Activated B cell treated with CpG ODN at 0.5 μM for 24 hours (primary cell): ENCODE measurements at regions not wholly inside any gene's neighbourhood (a gene's known extent, or its start where the extent isn't known, plus 50 kb on each side); places are given as distances from the start of the nearest gene placed in this dataset.

Source experiments
- ATAC-seq: fragments of 200-7000 bp; cut with Tn5 transposase; one replicate; pipeline ENCODE4 v1.10.0; 2021; ENCODE audit warnings: low read depth, mild to moderate bottlenecking, moderate library complexity
- CTCF ChIA-PET: fragments of 350-600 bp; sonication (Branson Sonifier 250); formaldehyde crosslinking; loops from one replicate; lab custom pipeline; 2021; ENCODE audit warnings: antibody characterized with exemption; lab: Charles Lee
- POLR2A ChIA-PET: fragments of 350-600 bp; sonication (Branson Sonifier 250); formaldehyde crosslinking; loops from one replicate; lab custom pipeline; 2021; ENCODE audit warnings: antibody characterized with exemption; lab: Charles Lee
- DNase-seq: peaks from one replicate; pipeline ENCODE4 v3.0.0; 2022
- H3K27ac Mint-ChIP-seq: one replicate; pipeline ENCODE4 v1.8.0; 2020; ENCODE audit warnings: mixed read lengths
- H3K27me3 Mint-ChIP-seq: one replicate; pipeline ENCODE4 v1.8.0; 2021; ENCODE audit warnings: mixed read lengths
- H3K36me3 Mint-ChIP-seq: one replicate; pipeline ENCODE4 v1.8.0; 2021; ENCODE audit warnings: low read depth, mixed read lengths
- H3K4me1 Mint-ChIP-seq: one replicate; pipeline ENCODE4 v1.8.0; 2021; ENCODE audit warnings: mixed read lengths
- H3K4me3 Mint-ChIP-seq: one replicate; pipeline ENCODE4 v1.8.0; 2020; ENCODE audit warnings: mild to moderate bottlenecking, mixed read lengths
- H3K9me3 Mint-ChIP-seq: one replicate; pipeline ENCODE4 v1.8.0; 2020; ENCODE audit warnings: mixed read lengths
- intact Hi-C: fragments of 100-400 bp; cut with micrococcal nuclease; formaldehyde crosslinking; loops from one replicate; pipeline ENCODE4 v1.15.1; 2024
- TF ChIP-seq, protein P1 (sequence below): fragments of 200-600 bp; IDR thresholded peaks from one replicate; pipeline ENCODE4 v1.8.0; 2022; ENCODE audit warnings: antibody characterized with exemption, mild to moderate bottlenecking

DNA sequence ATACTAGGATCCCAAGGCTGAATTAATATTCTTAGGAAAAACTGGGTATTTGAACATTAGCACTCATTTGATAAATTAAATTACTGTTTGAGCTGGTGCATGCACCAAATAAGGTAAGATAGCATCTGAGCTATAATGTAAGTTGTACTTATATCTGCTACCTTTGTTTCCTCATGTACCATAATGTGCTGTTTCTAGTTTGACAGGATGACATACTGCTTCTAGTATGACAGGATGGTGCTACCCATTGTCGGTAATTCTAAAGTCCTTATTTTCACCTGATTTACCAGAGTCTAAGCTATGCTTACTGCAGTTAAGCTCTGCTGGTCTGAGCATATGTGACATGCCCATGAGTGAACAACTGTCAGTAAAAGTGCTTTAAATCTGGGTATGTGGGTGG, 1017.5 kb upstream of the IGFBP7 start:
- Mint-ChIP-seq H3K27ac (no peak overlapping the region), H3K36me3 (no peaks in the 10 kb centered on the region), H3K4me1 (no peaks in the 10 kb centered on the region), H3K27me3 (no peaks in the 10 kb centered on the region), H3K9me3 (peaks cover 2% of the 10 kb centered on the region), H3K4me3 (no peak overlapping the region)
- DNase-seq (no peak), ATAC-seq (no peak)
- intact Hi-C loops: no loop called here
- ChIA-PET POLR2A (no interaction called here), CTCF (no interaction called here)
- TF ChIP-seq, protein P1, sequence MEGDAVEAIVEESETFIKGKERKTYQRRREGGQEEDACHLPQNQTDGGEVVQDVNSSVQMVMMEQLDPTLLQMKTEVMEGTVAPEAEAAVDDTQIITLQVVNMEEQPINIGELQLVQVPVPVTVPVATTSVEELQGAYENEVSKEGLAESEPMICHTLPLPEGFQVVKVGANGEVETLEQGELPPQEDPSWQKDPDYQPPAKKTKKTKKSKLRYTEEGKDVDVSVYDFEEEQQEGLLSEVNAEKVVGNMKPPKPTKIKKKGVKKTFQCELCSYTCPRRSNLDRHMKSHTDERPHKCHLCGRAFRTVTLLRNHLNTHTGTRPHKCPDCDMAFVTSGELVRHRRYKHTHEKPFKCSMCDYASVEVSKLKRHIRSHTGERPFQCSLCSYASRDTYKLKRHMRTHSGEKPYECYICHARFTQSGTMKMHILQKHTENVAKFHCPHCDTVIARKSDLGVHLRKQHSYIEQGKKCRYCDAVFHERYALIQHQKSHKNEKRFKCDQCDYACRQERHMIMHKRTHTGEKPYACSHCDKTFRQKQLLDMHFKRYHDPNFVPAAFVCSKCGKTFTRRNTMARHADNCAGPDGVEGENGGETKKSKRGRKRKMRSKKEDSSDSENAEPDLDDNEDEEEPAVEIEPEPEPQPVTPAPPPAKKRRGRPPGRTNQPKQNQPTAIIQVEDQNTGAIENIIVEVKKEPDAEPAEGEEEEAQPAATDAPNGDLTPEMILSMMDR: no peak

DNA sequence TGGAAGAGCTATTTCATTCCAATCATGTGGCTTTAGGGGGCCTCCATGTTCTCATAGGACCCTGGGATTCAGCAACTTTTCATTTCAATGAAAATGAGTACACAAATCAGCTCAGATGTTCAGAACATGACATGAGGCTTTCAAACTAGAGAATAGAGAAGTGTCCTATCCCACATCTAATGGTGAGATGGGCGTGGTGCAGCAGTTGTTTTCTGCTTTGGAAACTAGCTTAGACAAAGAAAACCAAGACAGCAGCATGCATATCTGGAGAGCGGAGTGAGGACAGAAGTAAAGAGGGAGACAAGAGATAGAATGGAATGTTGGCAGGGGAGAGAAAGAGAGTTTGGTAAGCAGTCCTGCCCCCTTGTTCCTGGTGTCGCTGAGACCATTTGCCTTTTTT, 1009.1 kb upstream of the IGFBP7 start:
- Mint-ChIP-seq H3K4me3 (no peak overlapping the region), H3K36me3 (no peaks in the 10 kb centered on the region), H3K9me3 (no peaks in the 10 kb centered on the region), H3K4me1 (no peaks in the 10 kb centered on the region), H3K27me3 (no peaks in the 10 kb centered on the region), H3K27ac (no peak overlapping the region)
- POLR2A ChIA-PET: no interaction called here
- no peak for DNase-seq
- intact Hi-C loops: no loop called here
- CTCF ChIA-PET: no interaction called here
- TF ChIP-seq, protein P1: no peak
- no peak for ATAC-seq

DNA sequence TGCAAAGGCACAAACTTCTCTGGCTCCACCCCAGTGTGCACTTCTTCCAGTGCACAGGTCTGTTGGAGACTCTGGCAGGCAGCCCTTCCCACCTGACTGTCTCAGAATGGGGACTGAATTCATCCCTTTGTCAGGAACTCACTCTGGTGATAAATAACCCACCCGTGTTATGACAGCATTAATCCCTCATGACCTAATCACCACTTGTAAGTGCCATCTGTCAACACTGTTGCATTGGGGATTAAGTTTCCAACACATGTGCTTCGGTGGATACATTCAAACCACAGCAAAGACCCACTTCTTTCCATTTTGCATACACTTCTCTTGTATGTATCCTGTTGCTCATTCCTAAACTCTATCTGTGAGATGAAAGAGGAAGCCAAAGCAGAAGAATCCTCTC, 1002.9 kb upstream of the IGFBP7 start:
- TF ChIP-seq, protein P1: no peak
- ATAC-seq: no peak
- peaks cover 4% of the 10 kb centered on the region for H3K9me3 Mint-ChIP-seq
- H3K36me3 Mint-ChIP-seq: no peaks in the 10 kb centered on the region
- ChIA-PET POLR2A (no interaction called here), CTCF (no interaction called here)
- no peak for DNase-seq
- no peaks in the 10 kb centered on the region for H3K27me3 Mint-ChIP-seq
- intact Hi-C loops: no loop called here
- H3K4me3 Mint-ChIP-seq: no peak overlapping the region
- no peaks in the 10 kb centered on the region for H3K4me1 Mint-ChIP-seq
- no peak overlapping the region for H3K27ac Mint-ChIP-seq

DNA sequence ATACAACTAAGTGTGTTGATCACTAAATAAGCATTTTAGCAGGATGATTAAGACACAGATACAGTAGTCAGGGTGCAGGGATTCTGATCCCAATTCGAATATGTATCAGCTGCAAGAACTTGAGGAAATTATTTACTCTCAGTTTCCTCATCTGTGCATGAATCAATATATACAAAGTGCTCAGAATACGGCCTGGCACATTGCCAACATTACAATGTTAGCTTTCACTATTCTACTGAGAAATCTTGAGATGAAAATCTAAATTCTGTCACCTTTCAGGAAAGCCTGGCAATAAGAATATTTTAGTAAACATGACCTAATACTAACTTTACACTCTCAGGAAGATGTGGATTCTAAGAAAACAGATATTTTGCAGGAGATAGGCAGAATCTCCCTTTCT, 1001.6 kb upstream of the IGFBP7 start:
- H3K36me3 Mint-ChIP-seq: no peaks in the 10 kb centered on the region
- peaks cover 4% of the 10 kb centered on the region for H3K9me3 Mint-ChIP-seq
- H3K4me3 Mint-ChIP-seq: no peak overlapping the region
- intact Hi-C loops: no loop called here
- no peak for ATAC-seq
- no peaks in the 10 kb centered on the region for H3K4me1 Mint-ChIP-seq
- no peaks in the 10 kb centered on the region for H3K27me3 Mint-ChIP-seq
- no peak for DNase-seq
- no peak overlapping the region for H3K27ac Mint-ChIP-seq
- TF ChIP-seq, protein P1: no peak
- POLR2A ChIA-PET: no interaction called here
- CTCF ChIA-PET: no interaction called here

DNA sequence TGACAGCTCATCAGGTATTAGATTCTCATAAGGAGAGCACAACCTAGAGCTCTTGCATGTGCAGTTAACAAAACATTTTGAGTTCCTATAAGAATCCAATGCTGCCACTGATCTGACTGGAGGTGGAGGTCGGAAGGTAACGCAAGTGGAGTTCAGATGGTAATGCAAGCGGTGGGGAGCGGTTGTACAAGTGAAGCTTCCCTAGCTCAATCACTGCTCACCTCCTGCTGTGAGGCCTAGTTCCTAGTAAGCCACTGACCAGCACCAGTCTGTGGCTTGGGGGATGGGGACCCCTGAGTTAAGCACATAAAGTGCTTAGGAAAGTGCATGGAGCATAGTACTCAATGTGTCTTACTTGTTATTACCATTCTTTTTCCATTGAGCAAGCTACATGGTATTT, 983.2 kb upstream of the IGFBP7 start:
- intact Hi-C loops: no loop called here
- POLR2A ChIA-PET: no interaction called here
- no peaks in the 10 kb centered on the region for H3K27me3 Mint-ChIP-seq
- no peak overlapping the region for H3K27ac Mint-ChIP-seq
- H3K9me3 Mint-ChIP-seq: peaks cover 2% of the 10 kb centered on the region
- CTCF ChIA-PET: no interaction called here
- no peak overlapping the region for H3K4me3 Mint-ChIP-seq
- no peaks in the 10 kb centered on the region for H3K4me1 Mint-ChIP-seq
- ATAC-seq: no peak
- no peak for DNase-seq
- TF ChIP-seq, protein P1: no peak
- no peaks in the 10 kb centered on the region for H3K36me3 Mint-ChIP-seq
